ENCODE measurements at regions not wholly inside any gene's neighbourhood (a gene's known extent, or its start where the extent isn't known, plus 50 kb on each side); places are given as distances from the start of the nearest gene placed in this dataset. TPM values are rescaled to one million over a fixed set of nuclear protein-coding genes. Genes with fewer than 3 reads are reported as not detected.

Small RNA genes in the stretch of these regions (microRNA-seq; reads per million reads assigned to microRNA genes)
- gene MIR4418: not detected

Small RNA genes in the stretch of these regions (small RNA-seq; reads per million reads assigned to genes)
- gene MIR4418 (ENCODE audit: low replicate concordance): not detected
